ENCODE measurements at regions not wholly inside any gene's neighbourhood (a gene's known extent, or its start where the extent isn't known, plus 50 kb on each side); places are given as distances from the start of the nearest gene placed in this dataset.
"Not testable (repeated sequence)": the region's sequence is repeated elsewhere in the genome, so short reads cannot be mapped to it uniquely, and the experiment has no call there.

GRCh38 chrX:3837211-3837610 lies 123.8 kb upstream of the PRKX start:
- TF ChIP-seq CTCF (optimal IDR thresholded peaks at IDR 0.05 in 1 of 3, IDR thresholded peaks at IDR 0.05 in 1 of 3, conservative IDR thresholded peaks at IDR 0.05 in 1 of 3; ENCODE audit: extremely low read depth in 1 of 3, insufficient read depth in 2 of 3, low read length in 3 of 3); EZH2 (IDR thresholded peaks at IDR 0.05; ENCODE audit: low read length): not testable (repeated sequence)
